H9 (cell line): ENCODE measurements at regions not wholly inside any gene's neighbourhood (a gene's known extent, or its start where the extent isn't known, plus 50 kb on each side); places are given as distances from the start of the nearest gene placed in this dataset.

Source experiments
- DNase-seq: peaks from one replicate; pipeline ENCODE4 v3.0.0-alpha.2; 2017
- H2AFZ ChIP-seq: one replicate; pipeline ENCODE4 v1.6.1; 2013; ENCODE audit warnings: mild to moderate bottlenecking, low read length, control low read depth, moderate library complexity
- H2AK5ac ChIP-seq: 2 replicates; pipeline ENCODE4 v1.6.1; 2013; ENCODE audit warnings: low read length, control low read depth, mixed read lengths; ENCODE audit not compliant: insufficient read length
- H2BK120ac ChIP-seq: one replicate; pipeline ENCODE4 v1.6.1; 2013; ENCODE audit warnings: low read depth, mild to moderate bottlenecking, low read length, control low read depth, inconsistent platforms; ENCODE audit not compliant: poor library complexity, severe bottlenecking
- H2BK12ac ChIP-seq: 2 replicates; pipeline ENCODE4 v1.6.1; 2013; ENCODE audit warnings: low read length, control low read depth, mixed read lengths, low read depth; ENCODE audit not compliant: insufficient read length
- H2BK15ac ChIP-seq: 2 replicates; pipeline ENCODE4 v1.6.1; 2013; ENCODE audit warnings: low read depth, low read length, control low read depth
- H2BK20ac ChIP-seq: one replicate; pipeline ENCODE4 v1.6.1; 2013; ENCODE audit warnings: low read depth, mild to moderate bottlenecking, low read length, control low read depth, inconsistent platforms; ENCODE audit not compliant: poor library complexity, severe bottlenecking
- H2BK5ac ChIP-seq: 2 replicates; pipeline ENCODE4 v1.6.1; 2013; ENCODE audit warnings: low read length, control low read depth, mixed read lengths; ENCODE audit not compliant: insufficient read length
- H3K14ac ChIP-seq: 2 replicates; pipeline ENCODE4 v1.6.1; 2013; ENCODE audit warnings: low read length, control low read depth; ENCODE audit not compliant: insufficient read depth
- H3K18ac ChIP-seq: 2 replicates; pipeline ENCODE4 v1.6.1; 2013; ENCODE audit warnings: low read depth, mild to moderate bottlenecking, mixed read lengths, low read length, control low read depth; ENCODE audit not compliant: insufficient read length
- H3K23ac ChIP-seq: 2 replicates; pipeline ENCODE4 v1.6.1; 2013; ENCODE audit warnings: low read length, control low read depth, mixed read lengths, low read depth; ENCODE audit not compliant: insufficient read length
- H3K23me2 ChIP-seq: 2 replicates; pipeline ENCODE4 v1.6.1; 2013; ENCODE audit warnings: low read depth, mild to moderate bottlenecking, mixed read lengths, low read length, control low read depth; ENCODE audit not compliant: insufficient read length, poor library complexity, severe bottlenecking
- H3K27ac ChIP-seq: 2 replicates; pipeline ENCODE4 v1.5.1; 2013; ENCODE audit warnings: low read length, control low read depth, mixed read lengths, low read depth; ENCODE audit not compliant: insufficient read length
- H3K27me3 ChIP-seq: 2 replicates; pipeline ENCODE4 v1.6.1; 2013; ENCODE audit warnings: low read length, control low read depth, inconsistent platforms; ENCODE audit not compliant: insufficient read depth
- H3K4ac ChIP-seq: 2 replicates; pipeline ENCODE4 v1.6.1; 2013; ENCODE audit warnings: low read depth, mild to moderate bottlenecking, control low read depth, inconsistent platforms, low read length, moderate library complexity
- H3K4me1 ChIP-seq: 2 replicates; pipeline ENCODE4 v1.6.1; 2013; ENCODE audit warnings: low read length, control low read depth, inconsistent platforms; ENCODE audit not compliant: insufficient read depth
- H3K4me2 ChIP-seq: 2 replicates; pipeline ENCODE4 v1.6.1; 2013; ENCODE audit warnings: low read length, control low read depth, mixed read lengths; ENCODE audit not compliant: insufficient read length, insufficient read depth
- H3K56ac ChIP-seq: 2 replicates; pipeline ENCODE4 v1.6.1; 2013; ENCODE audit warnings: low read depth, mild to moderate bottlenecking, mixed read lengths, low read length, control low read depth; ENCODE audit not compliant: insufficient read length
- H3K79me1 ChIP-seq: 2 replicates; pipeline ENCODE4 v1.6.1; 2013; ENCODE audit warnings: low read depth, mild to moderate bottlenecking, moderate library complexity, low read length, control low read depth, inconsistent platforms; ENCODE audit not compliant: insufficient read depth, poor library complexity, severe bottlenecking
- H3K79me2 ChIP-seq: 2 replicates; pipeline ENCODE4 v1.6.1; 2013; ENCODE audit warnings: low read length, control low read depth, inconsistent platforms; ENCODE audit not compliant: insufficient read depth
- H3K9ac ChIP-seq: 2 replicates; pipeline ENCODE4 v1.6.1; 2013; ENCODE audit warnings: low read length, control low read depth, mixed read lengths; ENCODE audit not compliant: insufficient read length; ENCODE audit errors: extremely low read depth
- H3K9me3 ChIP-seq: one replicate; pipeline ENCODE4 v1.6.1; 2013; ENCODE audit warnings: low read depth, low read length, inconsistent platforms; ENCODE audit not compliant: control insufficient read depth
- H3T11ph ChIP-seq: one replicate; pipeline ENCODE4 v1.6.1; 2013; ENCODE audit warnings: mild to moderate bottlenecking, low read length, control low read depth, inconsistent platforms
- H4K20me1 ChIP-seq: one replicate; pipeline ENCODE4 v1.6.1; 2013; ENCODE audit not compliant: control insufficient read depth, insufficient read length, insufficient read depth
- H4K5ac ChIP-seq: 2 replicates; pipeline ENCODE4 v1.6.1; 2013; ENCODE audit warnings: low read depth, mild to moderate bottlenecking, mixed read lengths, low read length, control low read depth; ENCODE audit not compliant: insufficient read length
- H4K8ac ChIP-seq: replicated peaks from 2 replicates; pipeline ENCODE4 v1.6.1; 2013; ENCODE audit warnings: low read length, control low read depth, mixed read lengths, low read depth; ENCODE audit not compliant: insufficient read length
- H4K91ac ChIP-seq: 2 replicates; pipeline ENCODE4 v1.6.1; 2013; ENCODE audit warnings: low read depth, mild to moderate bottlenecking, moderate library complexity, mixed read lengths, low read length, control low read depth; ENCODE audit not compliant: insufficient read length
- H3K27ac Mint-ChIP-seq, 3 experiments: 2 replicates in 2 of 3; 3 replicates in 1 of 3; pipeline ENCODE4 v1.8.0; 2020 to 2021; ENCODE audit warnings: mixed read lengths in 3 of 3, mild to moderate bottlenecking in 1 of 3, moderate library complexity in 1 of 3
- H3K27me3 Mint-ChIP-seq: 2 replicates; pipeline ENCODE4 v1.8.0; 2021; ENCODE audit warnings: low read depth, mild to moderate bottlenecking, moderate library complexity, mixed read lengths
- H3K36me3 Mint-ChIP-seq, 3 experiments: 2 replicates in 2 of 3; 3 replicates in 1 of 3; pipeline ENCODE4 v1.8.0; 2020 to 2021; ENCODE audit warnings: low read depth in 3 of 3, mixed read lengths in 3 of 3; ENCODE audit not compliant: insufficient read depth in 1 of 3
- H3K4me1 Mint-ChIP-seq, 2 experiments: 2 replicates each; pipeline ENCODE4 v1.8.0; 2020; ENCODE audit warnings: mixed read lengths in 2 of 2
- H3K4me3 Mint-ChIP-seq, 2 experiments: 2 replicates in 1 of 2; 3 replicates in 1 of 2; pipeline ENCODE4 v1.8.0; 2020 to 2021; ENCODE audit warnings: mild to moderate bottlenecking in 2 of 2, mixed read lengths in 2 of 2, moderate library complexity in 1 of 2
- H3K9me3 Mint-ChIP-seq, 2 experiments: 2 replicates in 1 of 2; 3 replicates in 1 of 2; pipeline ENCODE4 v1.8.0; 2020; ENCODE audit warnings: mild to moderate bottlenecking in 2 of 2, mixed read lengths in 2 of 2, moderate library complexity in 1 of 2
- WGBS: extraction: QIAGEN DNeasy Blood & Tissue Kit; methylation state at CpG from one replicate; pipeline ENCODE4 v1.1.7; 2013; ENCODE audit warnings: missing lambda C conversion rate, low lambda C conversion rate, mixed read lengths; ENCODE audit not compliant: insufficient read length; ENCODE audit errors: extremely low coverage; 5-methylcytosine and 5-hydroxymethylcytosine counted together
- TF ChIP-seq, protein P1 (sequence below): fragments of 200-600 bp; sonication (generic); conservative IDR thresholded peaks from 3 replicates; pipeline ENCODE4 v1.8.0; 2021; ENCODE audit warnings: antibody characterized with exemption, mild to moderate bottlenecking

DNA sequence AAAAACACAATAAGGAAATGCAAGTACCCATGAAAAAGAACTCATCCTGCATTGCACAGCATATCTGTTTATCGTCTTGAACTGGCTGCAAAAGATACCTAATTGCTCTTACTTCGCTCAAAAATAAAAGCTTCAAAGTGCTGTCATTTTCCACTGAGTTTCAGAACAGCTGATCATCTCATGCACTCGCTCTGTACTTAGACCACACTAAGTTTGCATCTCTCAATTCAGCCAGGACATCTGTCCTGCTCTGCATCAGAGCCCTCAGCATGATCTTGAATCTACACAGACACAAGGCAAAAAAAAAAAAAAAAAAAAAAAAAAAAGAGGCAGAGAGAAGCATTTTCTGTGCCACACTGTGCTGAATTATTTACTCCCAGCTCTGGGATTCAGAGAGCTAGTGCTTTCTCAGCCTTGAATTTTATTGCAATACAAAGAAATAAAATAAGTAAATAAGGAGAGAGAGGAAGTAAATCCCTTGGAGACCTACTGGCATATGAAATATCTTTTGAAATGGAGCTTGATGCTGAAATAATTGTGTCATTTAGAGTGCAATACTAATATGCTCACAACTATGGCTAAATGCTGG lies 81.3 kb downstream of the PPP1R2C start:
- TF ChIP-seq, protein P1, sequence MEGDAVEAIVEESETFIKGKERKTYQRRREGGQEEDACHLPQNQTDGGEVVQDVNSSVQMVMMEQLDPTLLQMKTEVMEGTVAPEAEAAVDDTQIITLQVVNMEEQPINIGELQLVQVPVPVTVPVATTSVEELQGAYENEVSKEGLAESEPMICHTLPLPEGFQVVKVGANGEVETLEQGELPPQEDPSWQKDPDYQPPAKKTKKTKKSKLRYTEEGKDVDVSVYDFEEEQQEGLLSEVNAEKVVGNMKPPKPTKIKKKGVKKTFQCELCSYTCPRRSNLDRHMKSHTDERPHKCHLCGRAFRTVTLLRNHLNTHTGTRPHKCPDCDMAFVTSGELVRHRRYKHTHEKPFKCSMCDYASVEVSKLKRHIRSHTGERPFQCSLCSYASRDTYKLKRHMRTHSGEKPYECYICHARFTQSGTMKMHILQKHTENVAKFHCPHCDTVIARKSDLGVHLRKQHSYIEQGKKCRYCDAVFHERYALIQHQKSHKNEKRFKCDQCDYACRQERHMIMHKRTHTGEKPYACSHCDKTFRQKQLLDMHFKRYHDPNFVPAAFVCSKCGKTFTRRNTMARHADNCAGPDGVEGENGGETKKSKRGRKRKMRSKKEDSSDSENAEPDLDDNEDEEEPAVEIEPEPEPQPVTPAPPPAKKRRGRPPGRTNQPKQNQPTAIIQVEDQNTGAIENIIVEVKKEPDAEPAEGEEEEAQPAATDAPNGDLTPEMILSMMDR, result no peak
- WGBS, result no CpG with 5 or more reads among the region's 3 CpGs

More for the DNA sequence above, 81.3 kb downstream of the PPP1R2C start:
- Mint-ChIP-seq H3K36me3 (peaks cover 2 to 8% (median 4%) of the 10 kb centered on the region in 3 experiments; a peak in 4 of 7 replicates), H3K27ac (no peak overlapping the region; a peak in 1 of 7 replicates), H3K9me3 (peaks cover 0 to 37% of the 10 kb centered on the region in 2 experiments; a peak in 3 of 5 replicates), H3K4me3 (no peak overlapping the region), H3K27me3 (no peaks in the 10 kb centered on the region), H3K4me1 (peaks cover 10 to 15% of the 10 kb centered on the region in 2 experiments)
- no peaks in the 10 kb centered on the region for H4K20me1 ChIP-seq
- H3K9me3 ChIP-seq, result no peaks in the 10 kb centered on the region
- H2AK5ac ChIP-seq, result no peak overlapping the region
- no peak overlapping the region for H3K9ac ChIP-seq
- H2BK120ac ChIP-seq, result no peak overlapping the region
- no peak overlapping the region for H4K8ac ChIP-seq
- no peaks in the 10 kb centered on the region for H3K79me1 ChIP-seq
- DNase-seq, result no peak
- H3K14ac ChIP-seq, result no peak overlapping the region
- 0 out of 2 replicates have a peak, but pooled peaks cover 3% of the 10 kb centered on the region for H3K27me3 ChIP-seq
- H3K4me2 ChIP-seq, result no peak overlapping the region
- H3K79me2 ChIP-seq, result no peaks in the 10 kb centered on the region
- H2BK15ac ChIP-seq, result no peak overlapping the region
- H2BK12ac ChIP-seq, result no peak overlapping the region
- H3K4me1 ChIP-seq, result peaks cover 5% of the 10 kb centered on the region; the same call in 1 of the 2 replicates
- no peak overlapping the region for H2BK5ac ChIP-seq
- no peak overlapping the region for H2BK20ac ChIP-seq
- no peaks in the 10 kb centered on the region for H3K23me2 ChIP-seq
- H3K56ac ChIP-seq, result no peak overlapping the region
- no peak overlapping the region for H3K4ac ChIP-seq
- H3K23ac ChIP-seq, result no peak overlapping the region
- H2AFZ ChIP-seq, result no peak overlapping the region
- no peak overlapping the region for H3K18ac ChIP-seq
- no peak overlapping the region for H4K5ac ChIP-seq
- no peak overlapping the region for H4K91ac ChIP-seq
- no peak overlapping the region for H3T11ph ChIP-seq
- no peak overlapping the region for H3K27ac ChIP-seq
